Right ventricle myocardium superior (tissue), 1 donor: ENCODE measurements at regions not wholly inside any gene's neighbourhood (a gene's known extent, or its start where the extent isn't known, plus 50 kb on each side); places are given as distances from the start of the nearest gene placed in this dataset.
"Not testable (repeated sequence)": the region's sequence is repeated elsewhere in the genome, so short reads cannot be mapped to it uniquely, and the experiment has no call there.

Experiments
- ATAC-seq: fragments of 200-7000 bp; cut with Tn5 transposase; one replicate; pipeline ENCODE4 v1.9.1; 2020; ENCODE audit warnings: mild to moderate bottlenecking; ENCODE audit not compliant: poor library complexity
- DNase-seq: peaks from one replicate; pipeline ENCODE4 v3.0.0-alpha.2; 2020
- intact Hi-C: fragments of 100-400 bp; cut with DNase I; formaldehyde crosslinking; loops from one replicate; pipeline ENCODE4 v1.11.2; 2022
- donor health status: DM: no; HTN: yes; CAD: no; lungs with severe emphysema.

DNA sequence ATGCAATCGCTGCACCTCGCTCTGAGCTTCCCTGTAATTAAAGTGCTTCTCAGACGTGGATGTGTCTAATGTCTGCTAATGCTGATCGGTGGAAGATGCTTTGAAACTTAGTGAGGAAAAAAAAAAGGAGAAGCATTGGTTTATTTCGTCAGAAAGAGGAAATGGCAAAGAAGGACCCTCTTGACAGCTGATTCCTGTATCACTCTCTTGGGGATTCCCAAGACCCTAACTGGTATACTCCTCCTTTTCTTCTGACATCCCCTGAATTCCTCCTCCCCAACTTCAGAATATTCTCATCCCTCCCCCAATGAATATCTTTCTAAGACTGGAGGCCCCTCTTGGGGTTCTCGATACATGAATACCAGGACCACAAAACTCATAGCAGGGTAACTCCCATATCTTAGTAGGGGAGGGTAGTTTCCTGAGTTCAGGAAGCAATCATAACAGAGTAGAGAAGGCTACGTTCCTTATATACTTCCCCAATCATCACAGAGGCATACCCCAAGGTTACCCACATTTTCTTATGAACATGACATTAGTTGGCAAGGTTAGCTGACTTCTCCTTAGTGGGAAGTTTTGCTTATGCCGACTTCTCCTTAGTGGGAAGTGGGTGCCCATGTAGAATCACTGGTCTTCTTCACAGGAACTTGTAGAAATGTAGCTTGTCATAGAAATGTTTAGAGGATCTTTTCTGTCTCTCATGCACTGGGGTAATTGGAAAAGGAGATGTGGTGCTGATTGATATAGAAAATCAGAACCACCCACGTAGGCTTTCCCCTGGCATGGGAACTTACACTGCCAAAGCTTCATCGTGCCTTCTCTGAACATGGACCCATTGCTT, 63.8 kb upstream of the ATXN1 start:
- no peak for DNase-seq
- ATAC-seq: no peak
- intact Hi-C loops: no loop called here

GRCh38 chr6:16823718-16824352, 62.6 kb upstream of the ATXN1 start:
- intact Hi-C loops: no loop called here
- ATAC-seq (no peak), DNase-seq (no peak)

GRCh38 chr6:16822975-16823717, 61.9 kb upstream of the ATXN1 start:
- DNase-seq (no peak), ATAC-seq (no peak)
- intact Hi-C loops: no loop called here

GRCh38 chr6:16822529-16822928, 61.3 kb upstream of the ATXN1 start:
- ATAC-seq (no peak), DNase-seq (no peak)
- intact Hi-C loops: no loop called here

DNA sequence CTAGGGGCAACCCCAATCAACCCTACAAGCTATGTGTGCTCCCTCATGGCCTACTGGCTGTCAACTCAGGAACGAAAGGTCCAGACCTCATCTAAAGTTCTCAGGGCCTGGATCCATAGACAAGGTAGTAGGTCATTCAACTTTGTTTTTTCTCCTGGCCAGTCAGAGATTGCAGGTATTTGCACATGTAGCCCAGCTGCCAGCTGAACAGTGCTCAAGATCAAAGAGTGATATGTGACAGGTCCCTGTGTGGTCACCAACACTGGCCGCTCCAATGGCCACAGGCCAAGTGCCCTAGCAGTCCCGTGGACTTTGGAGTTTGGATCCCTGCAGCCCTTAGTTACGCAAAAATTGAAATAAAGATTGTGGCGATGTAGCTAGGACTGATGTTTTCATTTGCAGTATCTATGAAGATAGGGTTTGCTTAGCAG, 60.6 kb upstream of the ATXN1 start:
- intact Hi-C loops: no loop called here
- DNase-seq (no peak), ATAC-seq (no peak)

DNA sequence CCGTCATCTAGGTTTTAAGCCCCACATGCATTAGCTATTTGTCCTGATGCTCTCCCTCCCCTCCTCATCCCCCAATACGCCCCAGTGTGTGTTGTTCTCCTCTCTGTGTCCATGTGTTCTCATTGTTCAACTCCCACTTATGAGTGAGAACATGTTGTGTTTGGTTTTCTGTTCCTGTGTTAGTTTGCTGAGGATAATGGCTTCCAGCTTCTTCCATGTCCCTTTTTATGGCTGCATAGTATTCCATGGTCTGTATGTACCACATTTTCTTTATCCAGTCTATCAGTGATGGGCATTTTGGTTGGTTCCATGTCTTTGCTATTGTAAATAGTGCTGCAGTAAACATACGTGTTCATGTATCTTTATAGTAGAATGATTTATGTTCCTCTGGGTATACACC, 59.0 kb upstream of the ATXN1 start:
- ATAC-seq, intact Hi-C loops, DNase-seq: not testable (repeated sequence)

- ATAC-seq: no peak
- DNase-seq: no peak
- intact Hi-C loops: no loop called here
These were observed 58.5 kb upstream of the ATXN1 start for GRCh38 chr6:16819752-16820151.

DNA sequence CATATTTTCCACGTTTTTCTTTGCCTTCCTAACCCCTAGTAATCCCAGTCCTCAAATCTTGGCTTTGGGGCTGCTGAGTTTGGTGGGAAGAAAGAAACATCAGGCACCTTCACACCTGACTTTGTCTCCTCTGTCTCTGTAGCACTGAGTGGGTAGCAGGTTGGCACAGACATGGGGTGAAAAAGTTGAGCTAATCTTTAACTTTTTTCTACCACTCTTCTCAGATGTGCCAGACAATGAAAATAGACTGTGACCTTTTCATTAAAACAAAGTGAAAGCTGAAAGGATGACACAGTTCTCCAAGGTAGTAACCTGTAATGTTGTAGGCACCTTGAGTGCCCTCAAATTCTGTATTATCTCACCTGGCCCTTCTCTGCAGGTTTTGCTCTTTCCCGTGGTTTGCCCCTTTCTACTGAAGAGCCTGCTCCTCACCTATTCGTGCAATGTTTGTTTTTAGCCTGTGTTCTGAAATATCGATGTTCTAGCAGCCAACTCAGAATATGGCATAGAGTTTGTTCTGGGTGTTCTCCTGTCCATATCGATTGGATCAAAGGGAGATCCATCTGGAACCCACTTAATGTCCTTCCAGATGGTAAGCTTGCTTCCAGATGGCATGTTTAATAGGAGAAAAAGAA, 57.8 kb upstream of the ATXN1 start:
- ATAC-seq: no peak
- no peak for DNase-seq
- intact Hi-C loops: no loop called here

DNA sequence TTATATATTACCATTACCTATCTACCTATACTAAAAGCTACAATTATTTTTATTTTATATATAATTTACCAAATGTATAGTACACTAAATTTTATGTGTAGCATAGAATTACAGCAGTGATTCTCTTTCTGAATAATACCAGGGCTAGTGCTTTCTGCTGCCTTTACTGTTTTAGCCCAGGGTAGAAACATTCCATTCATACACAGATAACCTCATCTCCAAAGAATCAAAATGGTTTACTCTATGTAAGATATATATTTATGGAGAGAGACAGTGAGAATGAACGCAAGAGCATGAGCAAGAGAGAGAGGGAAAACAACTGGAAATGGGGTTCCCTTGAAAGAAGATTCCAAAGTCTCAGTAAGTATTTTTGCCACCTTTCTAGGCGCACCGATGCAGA, 56.3 kb upstream of the ATXN1 start:
- no peak for DNase-seq
- intact Hi-C loops: no loop called here
- no peak for ATAC-seq

GRCh38 chr6:16816891-16817290, 55.6 kb upstream of the ATXN1 start:
- ATAC-seq (no peak), DNase-seq (no peak)
- intact Hi-C loops: no loop called here

GRCh38 chr6:16812993-16813392, 51.7 kb upstream of the ATXN1 start:
- intact Hi-C loops: no loop called here
- DNase-seq (no peak), ATAC-seq (no peak)

DNA sequence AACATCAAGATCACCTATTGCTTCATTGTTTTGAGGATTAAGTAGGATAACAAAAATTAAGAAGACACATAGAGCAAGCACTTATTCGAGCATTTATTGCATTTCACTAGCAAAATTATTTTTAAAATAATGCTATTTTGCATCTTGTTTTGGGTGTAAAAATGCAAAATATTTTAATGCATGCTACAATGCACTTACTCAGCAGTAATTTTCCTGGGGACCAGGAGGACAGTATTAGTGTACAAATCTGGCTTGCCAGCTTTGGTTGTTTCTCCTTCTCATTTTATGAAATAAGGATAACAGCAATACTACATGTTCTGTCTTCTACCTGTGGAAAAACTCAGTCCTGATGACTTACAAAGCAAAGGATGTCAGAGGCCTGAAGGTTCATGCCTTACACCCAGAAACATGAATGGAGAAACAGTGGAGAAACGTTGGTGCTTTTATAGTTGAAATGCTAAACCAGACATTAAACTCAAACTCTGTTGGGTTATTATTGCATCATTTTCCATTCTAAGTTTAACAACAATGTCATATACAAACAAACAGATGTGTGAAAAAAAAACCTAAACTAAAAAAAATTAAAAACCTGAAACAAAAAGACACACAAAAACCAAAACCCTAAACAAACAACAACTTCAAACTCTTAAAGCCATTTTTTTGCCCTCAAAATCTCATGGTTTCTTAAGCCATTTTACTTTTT, 50.2 kb upstream of the ATXN1 start:
- ATAC-seq: no peak
- no peak for DNase-seq
- intact Hi-C loops: no loop called here
